Epithelial cell of proximal tubule (primary cell): ENCODE measurements at regions not wholly inside any gene's neighbourhood (a gene's known extent, or its start where the extent isn't known, plus 50 kb on each side); places are given as distances from the start of the nearest gene placed in this dataset.

Experiments
- DNase-seq: peaks from one replicate; pipeline ENCODE4 v3.0.0-alpha.2; 2011; ENCODE audit warnings: low read depth
- H3K4me3 ChIP-seq: 2 replicates; pipeline ENCODE4 v1.5.1; 2011; ENCODE audit warnings: low read depth, mild to moderate bottlenecking, low read length
- TF ChIP-seq, protein P1 (sequence below): conservative IDR thresholded peaks from 2 replicates; pipeline ENCODE4 v1.5.1; 2012; ENCODE audit warnings: low read depth, mild to moderate bottlenecking, low read length

DNA sequence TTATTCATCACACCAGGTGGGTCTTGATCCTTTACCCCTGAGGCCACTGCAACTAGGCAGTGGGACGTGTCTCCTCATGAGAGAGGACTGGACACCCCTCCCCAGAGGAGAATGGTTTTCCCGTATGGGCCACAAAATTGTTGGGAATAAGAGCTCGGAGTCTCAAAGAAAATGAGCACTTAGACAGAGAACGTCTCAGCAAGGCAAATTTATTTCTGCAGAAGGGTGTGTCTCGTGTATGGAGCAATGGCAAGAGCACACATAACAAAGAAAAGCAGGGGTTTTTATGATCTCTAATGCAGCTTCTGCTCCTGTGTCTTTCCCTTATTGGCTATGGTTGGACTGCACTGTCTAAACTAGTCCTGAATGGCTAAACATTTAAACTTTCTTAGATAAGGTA lies 803.5 kb downstream of the PLOD2 start:
- no peak for DNase-seq
- TF ChIP-seq, protein P1, sequence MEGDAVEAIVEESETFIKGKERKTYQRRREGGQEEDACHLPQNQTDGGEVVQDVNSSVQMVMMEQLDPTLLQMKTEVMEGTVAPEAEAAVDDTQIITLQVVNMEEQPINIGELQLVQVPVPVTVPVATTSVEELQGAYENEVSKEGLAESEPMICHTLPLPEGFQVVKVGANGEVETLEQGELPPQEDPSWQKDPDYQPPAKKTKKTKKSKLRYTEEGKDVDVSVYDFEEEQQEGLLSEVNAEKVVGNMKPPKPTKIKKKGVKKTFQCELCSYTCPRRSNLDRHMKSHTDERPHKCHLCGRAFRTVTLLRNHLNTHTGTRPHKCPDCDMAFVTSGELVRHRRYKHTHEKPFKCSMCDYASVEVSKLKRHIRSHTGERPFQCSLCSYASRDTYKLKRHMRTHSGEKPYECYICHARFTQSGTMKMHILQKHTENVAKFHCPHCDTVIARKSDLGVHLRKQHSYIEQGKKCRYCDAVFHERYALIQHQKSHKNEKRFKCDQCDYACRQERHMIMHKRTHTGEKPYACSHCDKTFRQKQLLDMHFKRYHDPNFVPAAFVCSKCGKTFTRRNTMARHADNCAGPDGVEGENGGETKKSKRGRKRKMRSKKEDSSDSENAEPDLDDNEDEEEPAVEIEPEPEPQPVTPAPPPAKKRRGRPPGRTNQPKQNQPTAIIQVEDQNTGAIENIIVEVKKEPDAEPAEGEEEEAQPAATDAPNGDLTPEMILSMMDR, result no peak
- no peak overlapping the region for H3K4me3 ChIP-seq

DNA sequence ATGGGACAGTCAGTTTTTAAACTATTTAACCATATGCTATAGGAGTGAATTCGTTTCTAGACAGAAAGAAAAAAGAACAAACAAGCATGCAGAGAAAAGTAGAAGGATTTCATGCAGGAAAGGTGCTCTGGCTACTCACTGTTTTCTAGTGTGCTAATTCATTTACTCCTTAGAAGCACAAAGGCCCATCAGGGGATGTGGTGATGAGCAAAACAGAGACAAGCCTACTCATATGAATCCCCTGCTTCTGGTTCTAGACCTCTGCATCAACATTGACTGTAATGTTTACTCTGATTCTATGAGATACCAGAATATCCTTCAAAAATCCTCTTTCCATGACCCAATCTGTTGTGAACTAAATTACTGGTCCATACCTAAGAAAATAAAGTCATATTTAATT lies 801.9 kb downstream of the PLOD2 start:
- no peak overlapping the region for H3K4me3 ChIP-seq
- TF ChIP-seq, protein P1, result no peak
- DNase-seq, result no peak

DNA sequence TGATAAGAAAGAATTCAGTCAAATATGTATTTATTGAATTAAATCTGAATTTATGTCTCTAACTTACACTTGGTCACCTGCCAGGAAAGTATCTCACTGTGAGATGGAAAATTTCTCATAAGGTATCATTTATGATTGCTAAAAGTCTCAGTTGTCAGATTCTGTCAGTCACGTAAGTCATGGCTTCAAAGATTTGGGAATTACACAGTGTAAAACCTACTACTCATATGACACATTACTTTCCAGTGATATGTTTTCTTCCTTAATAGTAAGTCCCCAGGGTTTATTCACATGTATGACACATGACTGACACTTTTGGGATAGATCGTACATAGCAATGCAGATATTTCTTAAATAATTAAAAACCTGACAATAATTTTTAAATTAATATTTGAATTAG lies 792.2 kb downstream of the PLOD2 start:
- DNase-seq, result no peak
- TF ChIP-seq, protein P1, result no peak
- no peak overlapping the region for H3K4me3 ChIP-seq

DNA sequence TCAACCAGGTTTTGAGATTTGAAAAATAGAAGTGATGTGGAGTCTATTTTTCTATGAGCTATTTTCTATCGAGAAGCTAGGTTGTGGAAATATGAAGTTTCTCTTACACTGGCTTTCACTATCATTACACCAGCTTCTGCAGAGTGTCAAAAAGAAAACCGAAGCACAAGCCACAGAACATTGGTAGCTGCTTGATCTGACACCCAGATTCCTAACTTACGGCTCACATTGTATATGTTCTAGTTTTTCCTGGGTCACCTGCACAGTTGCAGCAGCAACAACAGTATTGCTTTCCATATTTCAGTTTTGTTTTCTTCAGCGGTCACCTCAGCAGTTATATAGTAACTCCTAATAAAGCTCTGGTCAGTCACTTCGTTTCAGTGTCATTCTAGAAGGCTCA lies 790.1 kb downstream of the PLOD2 start:
- no peak for DNase-seq
- no peak overlapping the region for H3K4me3 ChIP-seq
- TF ChIP-seq, protein P1, result no peak

DNA sequence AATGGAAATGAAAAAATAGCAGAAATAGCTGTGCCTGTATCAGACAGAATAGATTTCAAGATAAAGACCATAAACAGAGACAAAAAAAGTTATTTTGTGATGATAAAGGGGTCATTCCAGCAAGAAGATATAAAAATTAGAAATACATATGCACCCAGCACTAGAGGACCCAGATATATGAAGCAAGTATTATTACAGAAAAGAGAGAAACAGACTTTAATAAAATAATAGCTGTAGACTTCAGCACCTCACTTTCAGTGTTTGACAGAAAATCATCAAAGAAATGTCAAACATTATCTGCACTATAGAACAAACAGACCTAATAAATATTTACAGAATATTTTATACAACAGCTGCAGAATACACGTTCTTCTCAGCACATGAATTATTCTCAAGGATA lies 783.7 kb downstream of the PLOD2 start:
- no peak for DNase-seq
- H3K4me3 ChIP-seq, result no peak overlapping the region
- TF ChIP-seq, protein P1, result no peak

DNA sequence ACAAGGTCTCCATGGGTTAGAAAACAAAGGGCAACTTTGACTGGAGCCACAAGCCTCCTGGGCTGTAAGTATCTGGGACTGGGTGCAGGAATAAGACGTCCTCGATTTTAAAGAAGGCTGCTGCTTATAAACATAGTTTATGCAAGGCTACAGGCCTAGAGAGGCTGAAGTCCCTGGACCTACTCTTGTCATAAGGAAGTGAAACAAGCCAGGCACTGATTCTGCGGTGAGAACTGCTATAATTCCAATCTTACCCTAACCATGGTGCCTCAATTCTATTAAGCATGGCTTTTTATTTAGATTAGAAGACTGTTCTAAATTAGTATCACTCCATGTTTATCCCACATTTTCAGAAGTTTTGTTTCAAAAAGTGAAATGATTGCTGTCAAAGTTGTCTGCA lies 777.6 kb downstream of the PLOD2 start:
- H3K4me3 ChIP-seq, result no peak overlapping the region
- no peak for DNase-seq
- TF ChIP-seq, protein P1, result no peak

DNA sequence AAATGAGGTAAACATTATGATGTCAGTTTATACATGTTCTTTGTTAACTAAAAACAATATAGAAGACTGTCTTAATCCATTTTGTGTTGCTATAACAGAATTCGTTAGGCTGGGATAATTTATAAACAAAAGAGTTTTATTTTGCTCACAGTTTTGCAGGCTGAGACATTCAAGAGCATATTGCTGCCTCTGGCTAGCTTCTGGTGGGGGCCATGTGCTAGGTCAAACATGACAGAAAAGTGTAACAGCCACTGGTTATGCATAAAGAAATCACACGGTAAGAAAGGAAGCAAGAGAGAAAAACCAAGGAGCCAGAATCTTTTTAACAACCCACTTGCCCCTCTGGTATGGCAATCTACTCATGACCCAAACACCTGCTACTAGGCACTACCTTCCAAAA lies 776.7 kb downstream of the PLOD2 start:
- H3K4me3 ChIP-seq, result no peak overlapping the region
- TF ChIP-seq, protein P1, result no peak
- no peak for DNase-seq
